GM21423 (cell line): ENCODE measurements at regions not wholly inside any gene's neighbourhood (a gene's known extent, or its start where the extent isn't known, plus 50 kb on each side); places are given as distances from the start of the nearest gene placed in this dataset.

Source experiments
- ATAC-seq: cut with Tn5 transposase; IDR thresholded peaks from one replicate; pipeline ENCODE4 v1.9.1; 2021; ENCODE audit warnings: mild to moderate bottlenecking, moderate library complexity; ENCODE audit not compliant: unreplicated experiment

GRCh38 chr6:137751768-137752560 lies 115.1 kb upstream of the TNFAIP3 start:
- no peak for ATAC-seq

GRCh38 chr6:137754366-137754765 lies 112.7 kb upstream of the TNFAIP3 start:
- peak; percentile 70 for ATAC-seq

- peak; percentile 29 for ATAC-seq
These were observed 112.2 kb upstream of the TNFAIP3 start for GRCh38 chr6:137754866-137755265.

- ATAC-seq: no peak
These were observed 111.8 kb upstream of the TNFAIP3 start for GRCh38 chr6:137755284-137755683.

GRCh38 chr6:137756788-137757187 lies 110.3 kb upstream of the TNFAIP3 start:
- no peak for ATAC-seq

- no peak for ATAC-seq
These were observed 108.4 kb upstream of the TNFAIP3 start for GRCh38 chr6:137758661-137759060.

- no peak for ATAC-seq
These were observed 107.4 kb upstream of the TNFAIP3 start for GRCh38 chr6:137759624-137760023.

GRCh38 chr6:137761072-137761471 lies 106.0 kb upstream of the TNFAIP3 start:
- ATAC-seq: no peak

- ATAC-seq: no peak
These were observed 105.6 kb upstream of the TNFAIP3 start for GRCh38 chr6:137761487-137761886.

GRCh38 chr6:137762168-137763090 lies 104.6 kb upstream of the TNFAIP3 start:
- ATAC-seq: no peak

GRCh38 chr6:137763436-137763835 lies 103.6 kb upstream of the TNFAIP3 start:
- no peak for ATAC-seq

- no peak for ATAC-seq
These were observed 103.2 kb upstream of the TNFAIP3 start for GRCh38 chr6:137763886-137764285.

GRCh38 chr6:137764464-137764863 lies 102.6 kb upstream of the TNFAIP3 start:
- ATAC-seq: no peak

- ATAC-seq: no peak
These were observed 102.0 kb upstream of the TNFAIP3 start for GRCh38 chr6:137765059-137765458.

GRCh38 chr6:137766596-137767370 lies 100.3 kb upstream of the TNFAIP3 start:
- no peak for ATAC-seq

- ATAC-seq: no peak
These were observed 99.6 kb upstream of the TNFAIP3 start for GRCh38 chr6:137767465-137767864.

- peak; percentile 73 for ATAC-seq
These were observed 99.0 kb upstream of the TNFAIP3 start for GRCh38 chr6:137767911-137768690.

- ATAC-seq: no peak
These were observed 98.1 kb upstream of the TNFAIP3 start for GRCh38 chr6:137768935-137769334.

- ATAC-seq: peak; percentile 39
These were observed 97.2 kb upstream of the TNFAIP3 start for GRCh38 chr6:137769797-137770362.
